Skeletal muscle cell (primary cell): ENCODE measurements at regions not wholly inside any gene's neighbourhood (a gene's known extent, or its start where the extent isn't known, plus 50 kb on each side); places are given as distances from the start of the nearest gene placed in this dataset.

Source experiments
- DNase-seq: peaks from one replicate; pipeline ENCODE4 v3.0.0-alpha.2; 2010; ENCODE audit warnings: low read depth
- H3K4me3 ChIP-seq: 2 replicates; pipeline ENCODE4 v1.5.1; 2011; ENCODE audit warnings: low read depth, mild to moderate bottlenecking, control low read depth, low read length, moderate library complexity

DNA sequence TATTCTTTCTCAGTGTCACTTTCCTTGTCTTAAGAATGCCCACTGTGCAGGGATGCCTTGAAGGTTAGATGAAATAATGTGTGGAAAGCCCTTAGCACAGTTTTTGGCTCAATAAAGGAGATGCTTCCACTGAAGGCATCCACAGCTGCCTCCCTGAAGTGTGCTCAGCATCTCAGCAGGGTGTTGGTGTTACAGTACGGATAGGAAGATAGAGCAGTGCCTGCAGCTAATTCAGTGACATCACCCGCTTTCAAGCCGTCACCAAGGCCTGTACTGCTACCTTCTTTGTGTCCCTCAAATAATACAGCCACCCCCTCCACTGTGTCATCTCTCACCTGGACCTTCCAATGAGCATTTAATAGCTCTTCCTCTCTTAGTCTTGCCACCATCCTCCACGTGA, 59.0 kb downstream of the NDUFS5 start:
- no peak for DNase-seq
- no peak overlapping the region for H3K4me3 ChIP-seq

DNA sequence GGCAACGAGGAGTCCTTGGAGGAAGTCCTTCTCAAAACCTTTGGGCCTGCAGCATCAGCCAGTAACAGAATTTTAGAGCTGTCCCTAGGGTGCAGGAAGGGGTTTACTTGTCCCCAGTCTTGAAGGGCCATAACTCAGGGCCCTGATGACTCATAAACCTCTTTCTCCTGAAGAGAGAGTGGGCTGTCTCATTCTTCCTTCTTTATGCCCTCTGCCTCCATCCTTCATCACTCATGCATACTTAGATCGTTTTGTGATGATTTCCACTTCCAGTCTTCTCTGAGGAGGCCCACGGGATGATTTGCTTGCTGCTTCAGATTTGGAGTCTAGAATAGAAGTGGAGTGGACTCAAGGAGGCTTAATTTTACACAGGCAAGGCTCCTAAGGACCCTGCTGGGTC, 60.2 kb downstream of the NDUFS5 start:
- no peak for DNase-seq
- H3K4me3 ChIP-seq, result no peak overlapping the region

DNA sequence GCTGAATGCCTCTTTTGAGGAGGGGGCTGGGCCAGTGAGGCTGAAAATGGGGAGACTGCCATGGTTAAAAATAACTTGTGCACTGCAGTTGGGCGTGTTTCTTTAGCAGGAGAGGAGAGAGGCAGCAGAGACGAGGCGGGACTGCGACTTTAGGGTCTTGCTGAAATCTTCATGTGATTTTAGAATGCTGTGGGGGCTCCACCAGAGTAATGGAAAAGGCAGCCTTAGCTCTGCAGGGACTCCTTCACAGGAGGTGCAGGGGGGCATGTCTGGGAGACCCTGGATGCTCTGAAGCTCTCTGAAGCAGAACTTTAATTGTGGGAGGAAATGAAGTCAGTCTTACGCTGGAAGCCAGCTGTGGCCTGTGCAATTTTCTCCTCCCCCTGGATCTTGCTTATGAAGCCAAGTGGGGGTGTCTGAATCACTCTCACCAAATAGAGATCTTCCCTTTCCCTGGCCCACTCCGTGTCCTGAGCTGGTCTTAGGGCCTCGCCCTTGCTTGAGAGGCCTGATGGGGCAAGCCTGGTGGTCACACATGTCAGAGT, 60.8 kb downstream of the NDUFS5 start:
- H3K4me3 ChIP-seq, result no peak overlapping the region
- DNase-seq, result peak; percentile 59

DNA sequence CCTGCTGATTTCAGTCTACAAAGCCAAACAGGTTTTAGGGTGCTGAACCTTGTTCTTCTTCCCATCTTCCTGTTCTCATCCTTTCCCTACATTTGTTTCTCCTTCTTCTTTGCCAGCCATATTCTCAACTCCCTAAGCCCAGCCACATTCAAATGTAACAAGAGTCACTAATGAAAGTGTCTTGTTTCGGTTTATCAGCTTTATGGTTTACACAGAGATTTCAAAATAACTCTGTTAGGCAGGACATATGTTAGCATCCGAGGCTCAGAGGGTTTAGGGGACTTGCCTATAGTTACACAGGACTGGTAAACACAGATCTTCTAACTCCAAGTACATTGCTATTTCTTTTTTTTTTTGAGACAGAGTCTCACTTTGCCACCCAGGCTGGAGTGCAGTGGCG, 61.3 kb downstream of the NDUFS5 start:
- no peak overlapping the region for H3K4me3 ChIP-seq

DNA sequence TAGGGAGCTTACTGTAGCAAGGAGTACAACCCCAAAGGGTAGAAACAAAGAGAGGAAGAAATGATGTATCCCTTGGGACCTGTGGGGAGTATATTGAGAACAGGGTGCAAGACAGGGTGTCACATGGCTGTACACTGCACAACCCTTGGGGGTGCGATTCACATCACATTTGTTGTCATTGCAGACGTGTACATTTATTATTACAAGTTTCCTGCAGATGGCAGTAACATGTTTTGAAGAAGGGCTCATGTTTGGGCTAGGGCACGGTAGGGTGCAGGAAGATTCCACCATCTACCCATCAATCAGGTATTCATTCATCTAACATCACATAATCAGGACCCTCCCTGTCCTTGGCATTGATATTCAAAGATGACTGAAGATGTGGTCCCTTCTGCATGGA, 62.5 kb downstream of the NDUFS5 start:
- DNase-seq, result no peak
- H3K4me3 ChIP-seq, result no peak overlapping the region

More for the DNA sequence above, 61.3 kb downstream of the NDUFS5 start:
- DNase-seq, result no peak

DNA sequence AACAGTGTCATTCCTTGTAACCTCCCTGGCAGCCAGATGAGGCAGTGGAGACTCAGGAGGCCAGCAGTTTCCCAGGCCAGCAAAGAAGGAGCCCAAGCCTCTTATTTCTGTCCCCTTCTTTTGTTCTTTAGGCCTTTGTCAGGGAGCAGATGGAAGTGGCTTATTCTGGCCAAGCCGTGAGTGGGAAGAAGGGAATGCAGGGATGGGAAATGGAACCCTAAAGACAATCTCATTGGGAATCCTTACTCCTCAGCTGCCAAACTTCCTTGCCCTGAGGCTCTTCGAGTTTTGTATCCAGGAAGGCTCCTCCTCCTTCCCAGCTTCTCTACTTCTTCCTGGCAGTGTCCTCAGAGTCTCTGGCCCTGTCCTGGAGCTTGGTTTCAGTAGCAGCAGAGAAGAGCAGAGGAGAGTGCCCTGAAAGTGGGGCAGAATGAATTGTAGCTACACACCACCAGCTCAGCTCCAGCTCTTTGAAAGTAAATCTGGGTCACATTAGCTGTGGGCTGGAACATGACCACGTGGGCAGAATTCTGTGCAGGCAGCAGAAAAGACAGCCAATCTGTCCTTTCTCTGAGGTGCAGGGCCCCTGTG, 63.9 kb downstream of the NDUFS5 start:
- H3K4me3 ChIP-seq, result no peak overlapping the region
- DNase-seq, result no peak

DNA sequence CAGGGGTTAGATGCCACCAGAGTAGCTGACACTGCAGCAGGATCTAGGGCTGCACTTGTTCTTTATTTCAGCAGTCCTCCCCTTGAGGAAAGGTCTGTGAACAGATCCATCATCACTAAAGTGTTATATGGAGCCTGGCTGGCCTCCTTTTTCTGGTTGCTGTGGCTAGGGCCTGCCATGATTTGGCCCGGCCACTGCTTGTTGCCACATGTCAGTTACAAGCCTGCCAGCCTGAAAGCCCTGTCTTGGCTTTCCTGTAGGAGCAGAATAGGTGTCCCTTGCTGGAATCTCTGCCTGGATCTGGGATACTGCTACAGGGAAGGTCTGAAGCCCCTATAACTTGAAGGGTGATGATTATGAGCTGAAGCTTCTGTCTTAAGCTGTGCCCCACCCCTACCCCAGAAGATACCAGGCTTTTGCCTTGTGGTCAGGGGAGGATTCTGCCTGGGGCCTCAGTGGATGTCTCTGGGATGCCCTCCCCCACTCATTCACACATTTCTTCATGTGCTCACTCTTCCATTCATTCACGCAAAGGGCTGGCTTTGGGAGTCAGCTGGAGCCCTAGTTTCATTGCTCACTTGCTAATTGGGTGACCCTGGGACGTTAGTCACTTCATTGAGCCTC, 64.7 kb downstream of the NDUFS5 start:
- H3K4me3 ChIP-seq, result no peak overlapping the region

DNA sequence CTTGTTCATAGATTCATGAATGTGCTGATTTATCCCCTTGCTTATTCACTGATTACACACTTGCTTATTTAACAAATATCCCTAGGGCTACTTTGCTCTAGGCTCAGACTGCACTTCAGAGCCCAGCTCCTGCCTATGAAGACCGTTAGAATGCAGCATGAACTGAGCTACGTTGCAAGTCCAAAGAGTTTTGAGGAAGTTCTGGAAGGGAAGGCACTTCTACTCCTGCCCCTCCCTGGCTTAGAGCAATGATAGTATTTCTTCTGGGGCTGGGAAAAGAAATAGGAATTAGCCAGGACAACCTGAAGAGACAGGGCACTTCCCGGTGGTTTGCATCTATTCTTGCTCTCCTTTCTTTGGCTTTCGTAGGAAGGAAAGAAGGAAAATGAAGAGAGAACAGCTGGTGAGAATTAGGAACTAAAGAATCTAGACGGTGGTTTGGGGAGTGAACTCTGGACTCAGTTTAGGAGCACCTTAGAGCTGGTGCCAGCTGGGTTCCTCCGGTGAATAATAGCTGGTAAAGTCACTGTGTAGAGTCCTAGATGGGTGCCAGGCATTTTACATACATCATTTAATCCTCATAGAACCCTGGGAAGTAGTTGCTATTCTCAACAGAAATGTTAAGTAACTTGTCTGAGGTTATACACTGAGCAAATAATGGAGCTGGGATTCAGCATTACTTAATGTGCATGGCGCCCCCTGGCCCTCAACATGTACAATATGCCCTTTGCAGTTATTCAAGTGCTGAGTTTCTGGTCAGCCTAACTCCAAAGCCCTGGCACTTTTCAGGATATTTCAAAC, 65.9 kb downstream of the NDUFS5 start:
- peak; percentile 60 for DNase-seq

More for the DNA sequence above, 64.7 kb downstream of the NDUFS5 start:
- DNase-seq, result no peak

DNA sequence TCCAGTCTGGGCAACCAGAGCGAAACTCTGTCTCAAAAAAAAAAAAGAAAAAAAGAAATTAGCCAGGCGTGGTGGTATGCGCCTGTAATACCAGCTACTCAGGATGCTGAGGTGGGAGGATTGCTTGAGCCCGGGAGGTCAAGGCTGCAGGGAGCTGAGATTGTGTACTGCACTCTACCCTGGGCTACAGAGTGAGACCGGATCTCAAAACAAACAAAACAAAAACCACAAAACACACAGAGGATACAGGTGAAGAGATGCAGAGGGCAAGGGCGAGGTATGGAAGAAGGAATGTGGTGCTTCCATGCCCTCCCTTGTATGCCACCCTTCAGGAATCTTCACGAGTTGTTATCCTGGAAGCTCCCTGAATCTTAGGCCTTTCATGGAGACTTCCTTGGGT, 68.5 kb downstream of the NDUFS5 start:
- no peak overlapping the region for H3K4me3 ChIP-seq
- no peak for DNase-seq

More for the DNA sequence above, 65.9 kb downstream of the NDUFS5 start:
- H3K4me3 ChIP-seq, result no peak overlapping the region

DNA sequence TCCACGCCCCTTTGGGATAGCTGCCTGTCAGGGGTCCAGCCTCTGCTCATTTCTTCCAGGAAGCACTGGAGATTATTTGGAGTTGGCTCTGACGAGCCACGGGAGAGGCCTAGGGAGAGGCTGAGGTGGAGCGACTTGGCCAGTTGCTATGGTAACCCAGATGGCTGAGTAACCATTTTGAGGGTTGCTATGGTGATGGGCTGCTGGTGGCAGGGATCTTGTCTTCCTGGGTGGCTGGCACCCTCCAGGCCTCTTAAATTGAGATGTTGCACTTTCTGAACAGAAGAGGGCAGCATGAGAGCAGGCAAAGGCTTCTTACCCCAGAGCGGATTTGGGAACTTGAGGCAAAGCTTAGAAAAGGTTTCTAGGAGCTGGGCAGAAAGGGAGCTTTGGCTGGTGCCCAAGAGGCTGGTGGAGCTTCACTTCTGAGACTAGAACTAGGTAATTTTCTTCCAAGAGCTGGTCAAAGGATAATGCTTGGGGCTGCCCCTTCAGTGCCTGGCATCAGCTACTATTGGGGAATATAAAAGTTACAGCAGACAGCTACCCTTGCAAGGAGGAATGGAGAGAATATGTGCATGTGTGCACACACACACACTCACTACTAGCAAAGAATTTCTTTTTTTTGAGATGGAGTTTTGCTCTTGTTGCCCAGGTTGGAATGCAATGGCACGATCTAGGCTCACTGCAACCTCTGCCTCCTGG, 72.5 kb downstream of the NDUFS5 start:
- peak; percentile 57 for DNase-seq
- no peak overlapping the region for H3K4me3 ChIP-seq

DNA sequence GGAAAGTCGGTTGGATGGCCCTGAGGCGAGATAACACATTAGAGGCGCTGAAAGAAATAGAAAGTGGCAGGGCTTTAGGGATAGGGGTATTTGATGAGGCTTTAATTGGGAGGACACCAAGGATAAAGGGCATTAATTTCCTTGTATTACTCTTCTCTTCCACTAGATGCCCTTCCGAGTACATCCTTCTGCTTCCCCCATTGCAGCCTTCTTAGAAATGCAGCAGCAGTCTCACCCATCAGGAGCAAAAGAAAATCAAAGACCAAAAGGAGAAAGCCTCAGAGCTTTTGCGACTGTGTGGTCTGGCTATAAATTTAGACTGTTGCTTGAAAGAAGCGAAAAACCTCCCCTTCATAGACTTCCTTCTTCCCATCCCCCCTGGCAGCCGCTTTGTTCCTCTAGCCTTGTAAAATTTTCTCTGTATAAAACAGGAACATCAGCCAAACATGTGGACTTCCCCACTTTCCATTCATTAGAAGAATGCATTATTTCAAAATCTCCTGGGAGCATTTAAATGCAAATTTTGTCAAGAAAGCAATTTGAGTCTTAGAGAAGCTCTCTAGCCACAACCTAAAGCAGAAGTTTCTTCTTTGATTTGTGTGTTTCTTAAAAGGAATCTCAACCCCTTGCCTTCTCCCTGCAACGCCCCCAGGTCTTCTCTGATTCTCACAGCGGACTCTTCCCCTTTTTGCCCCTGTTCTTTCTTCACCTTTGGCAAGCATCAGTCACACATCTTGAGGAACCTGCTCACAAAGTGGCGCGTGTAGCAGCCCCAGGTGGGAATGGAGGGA, 76.6 kb downstream of the NDUFS5 start:
- no peak overlapping the region for H3K4me3 ChIP-seq
- peak; percentile 46 for DNase-seq

DNA sequence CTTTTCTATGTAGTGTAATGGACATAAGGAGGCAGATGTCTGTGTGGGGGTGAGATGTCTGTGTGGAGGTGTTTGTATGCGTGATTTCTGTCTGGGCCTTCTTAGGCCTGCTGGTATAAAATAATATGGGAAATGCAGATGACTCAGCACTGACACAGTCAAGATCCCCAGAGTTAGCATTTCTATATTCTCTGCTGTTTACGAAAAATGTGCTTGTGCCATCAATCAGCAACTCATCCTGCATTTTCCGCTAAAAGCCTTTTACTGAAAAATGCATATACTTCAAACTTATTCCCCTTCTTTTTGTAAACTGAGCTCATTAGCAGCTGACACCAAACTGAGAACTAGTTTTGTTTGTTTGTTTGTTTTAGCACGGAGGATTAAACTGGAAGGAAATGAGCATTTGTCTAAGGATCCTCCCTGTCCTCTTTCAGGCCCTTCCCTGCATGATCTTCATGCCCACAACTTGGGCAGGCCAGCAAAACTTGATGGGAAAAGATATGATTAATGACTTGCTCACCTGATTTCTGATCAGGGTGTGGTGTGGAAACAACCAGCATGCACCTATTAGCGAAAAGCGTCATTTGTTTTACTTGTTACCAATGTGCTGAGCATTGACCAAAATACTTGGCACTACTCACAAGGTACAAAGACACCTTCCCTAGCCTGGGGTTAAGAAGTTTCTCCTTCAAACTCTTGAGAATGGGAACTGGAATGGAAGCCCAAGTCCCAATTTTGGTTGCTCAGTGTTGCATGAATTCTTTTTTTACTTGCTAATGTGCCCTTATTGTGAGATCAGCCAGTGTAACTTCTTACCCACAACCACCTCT, 77.4 kb downstream of the NDUFS5 start:
- H3K4me3 ChIP-seq, result no peak overlapping the region
- peak; percentile 52 for DNase-seq

DNA sequence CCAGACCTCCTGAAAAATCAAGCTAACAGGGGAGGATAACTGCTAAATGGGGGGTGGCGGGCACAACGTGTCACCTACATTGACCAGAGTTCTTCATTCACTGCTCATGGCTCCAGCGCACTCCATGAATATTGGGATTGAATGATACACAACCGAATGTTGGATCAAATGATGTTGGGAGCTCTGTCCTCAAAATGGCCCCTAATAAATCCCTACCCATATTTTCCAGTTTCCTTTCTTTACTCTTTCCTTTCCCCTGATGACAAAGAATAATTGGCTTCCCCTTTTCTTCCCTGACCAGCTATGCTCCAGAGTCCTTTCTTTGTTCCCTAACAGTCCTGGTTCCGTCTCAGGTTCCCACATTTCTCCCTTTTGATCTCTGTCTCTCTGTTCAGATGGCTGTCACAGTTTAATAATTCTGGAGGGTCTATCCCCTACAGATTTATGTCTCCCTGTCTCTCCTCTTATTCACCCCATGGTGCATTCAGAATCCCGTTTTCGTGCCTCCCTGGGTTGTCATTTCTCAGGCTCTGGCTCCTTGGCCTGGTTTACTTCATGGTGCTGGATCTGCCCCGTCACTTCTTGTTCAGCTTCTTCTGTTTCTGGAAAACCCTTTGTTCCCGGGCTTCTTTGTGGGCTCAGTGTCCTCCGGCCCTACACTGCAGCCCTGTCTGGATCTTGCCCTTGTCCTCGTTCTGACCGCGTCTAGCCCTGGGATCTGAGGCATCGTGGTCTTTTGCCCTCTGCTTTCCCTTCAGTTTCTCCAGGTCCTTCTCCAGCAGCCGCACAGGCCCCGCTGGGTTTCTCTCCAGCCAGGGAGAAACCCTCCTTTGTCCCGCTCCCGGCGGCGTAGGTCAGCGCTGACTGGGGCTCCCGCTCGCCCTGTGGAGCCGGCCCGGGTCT, 78.3 kb downstream of the NDUFS5 start:
- DNase-seq, result no peak
- peak overlapping the region; percentile 80 for H3K4me3 ChIP-seq

DNA sequence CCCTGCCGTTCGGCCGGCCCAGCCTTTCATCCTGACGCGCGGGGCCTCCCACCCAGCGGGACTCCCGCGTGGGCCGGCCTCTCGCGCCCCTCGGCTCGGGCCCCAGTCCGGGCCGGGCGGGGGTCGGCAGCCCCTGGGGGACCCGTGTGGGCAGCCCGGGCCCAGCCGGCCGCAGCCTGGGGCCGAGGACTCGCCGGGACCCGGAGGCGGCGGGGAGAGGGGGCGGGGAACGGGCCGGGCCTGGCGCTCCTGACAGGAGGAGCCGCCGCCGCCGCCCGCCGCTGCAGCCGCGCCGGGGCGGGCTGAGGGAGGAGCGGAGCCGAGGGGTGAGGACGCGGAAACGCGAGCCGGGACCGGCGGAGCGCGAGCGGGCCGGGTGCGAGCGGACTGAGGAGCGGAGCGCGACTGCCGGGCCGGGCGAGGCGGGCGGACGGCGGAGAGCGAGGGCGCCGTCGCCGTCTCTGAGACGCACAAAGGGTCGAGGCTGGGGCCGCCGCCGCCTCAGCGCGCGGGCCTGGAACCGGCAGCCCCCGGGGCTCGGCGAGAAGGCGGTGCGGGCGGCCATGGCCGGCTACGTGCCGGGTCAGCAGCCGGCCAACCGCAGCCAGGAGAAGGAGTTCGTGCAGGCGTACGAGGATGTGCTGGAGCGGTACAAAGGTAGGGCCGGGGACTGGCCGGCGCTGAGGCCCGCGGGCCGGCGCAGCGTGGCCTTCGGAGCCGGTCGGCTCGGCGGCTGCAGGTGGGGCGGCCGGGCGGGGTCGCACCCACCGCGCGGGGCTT, 79.1 kb downstream of the NDUFS5 start:
- no peak for DNase-seq

DNA sequence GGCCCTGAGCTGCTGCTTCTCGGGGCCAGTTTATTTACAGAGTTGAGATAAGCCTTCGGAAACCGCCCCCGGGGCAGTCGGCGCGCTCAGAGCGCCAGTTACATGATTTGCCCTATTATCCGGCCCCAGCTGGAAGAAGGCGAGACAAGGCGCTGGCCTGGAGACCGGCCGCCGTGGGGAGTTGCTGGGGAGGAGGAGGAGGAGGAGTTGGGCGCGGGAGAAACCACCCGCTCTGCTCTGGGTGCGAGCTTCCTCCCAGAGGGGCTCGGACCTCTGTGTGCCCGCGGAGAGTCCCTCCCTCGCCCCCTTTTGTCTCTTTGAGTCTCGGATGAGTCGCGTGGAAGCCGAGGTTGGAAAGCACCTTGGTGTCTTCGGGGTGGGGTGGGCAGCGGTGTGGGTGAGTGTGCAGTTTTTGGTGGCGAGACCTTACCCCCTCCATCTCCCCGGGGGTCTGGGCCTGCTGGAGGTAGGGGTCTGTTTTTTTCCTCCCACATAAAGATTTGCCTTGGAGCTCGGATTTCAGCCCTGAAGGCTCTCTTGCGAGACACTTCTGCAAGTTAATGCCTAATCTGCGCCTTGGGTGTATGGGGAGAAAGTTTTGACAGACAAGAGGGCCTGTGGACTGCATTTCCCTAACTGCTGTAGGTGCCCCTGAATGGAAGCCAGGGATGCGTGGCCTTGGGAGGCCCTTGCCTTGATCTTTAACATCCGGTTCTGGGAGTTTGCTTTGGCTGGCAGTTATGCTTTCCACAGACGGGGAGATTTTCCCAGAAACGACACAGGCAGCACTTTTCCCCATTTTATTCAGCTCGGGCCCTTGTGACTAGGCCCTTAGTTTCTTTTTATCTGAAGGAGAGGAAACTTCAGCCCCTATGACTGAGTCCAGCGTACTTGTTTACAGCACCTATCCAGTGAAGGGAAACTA, 80.0 kb downstream of the NDUFS5 start:
- peak overlapping the region; percentile 80 for H3K4me3 ChIP-seq
- DNase-seq, result no peak

More for the DNA sequence above, 79.1 kb downstream of the NDUFS5 start:
- H3K4me3 ChIP-seq, result peak overlapping the region; percentile 80
